ENCODE measurements at regions not wholly inside any gene's neighbourhood (a gene's known extent, or its start where the extent isn't known, plus 50 kb on each side); places are given as distances from the start of the nearest gene placed in this dataset.
A peak's percentile ranks its signal among the peaks of the same experiment; 100 is the strongest.
"Not testable (repeated sequence)": the region's sequence is repeated elsewhere in the genome, so short reads cannot be mapped to it uniquely, and the experiment has no call there.

- Histone ChIP-seq H3K27ac (ENCODE audit: extremely low read depth, low read depth, low read length) (no peak overlapping the region), H3K9me3 (ENCODE audit: control insufficient read depth, insufficient read depth, low read depth, low read length) (no peaks in the 10 kb centered on the region), H3K4me3 (ENCODE audit: low read depth, low read length) (no peak overlapping the region), H3K36me3 (ENCODE audit: control insufficient read depth in 2 of 2, insufficient read depth in 1 of 2, low read length in 2 of 2) (no peaks in the 10 kb centered on the region), H3K4me1 (ENCODE audit: control insufficient read depth, insufficient read depth, low read length) (no peaks in the 10 kb centered on the region)
- POLR2A ChIA-PET = no interaction called here
- CTCF ChIA-PET = no interaction called here
- TF ChIP-seq ZNF777 (tag by site-specific recombination; IDR thresholded peaks at IDR 0.05; ENCODE audit: borderline replicate concordance) (no peak), ZNF558 (tag by site-specific recombination; IDR thresholded peaks at IDR 0.05) (no peak), ZBTB17 (tag by site-specific recombination; IDR thresholded peaks at IDR 0.05) (0 out of 2 replicates have a peak, but pooled peaks have one; percentile 20), ZNF792 (tag by site-specific recombination; IDR thresholded peaks at IDR 0.05) (no peak)
Measured at GRCh38 chr9:88873635-88874034, 117.6 kb upstream of the S1PR3 start.

GRCh38 chr9:88874391-88874790 lies 116.9 kb upstream of the S1PR3 start:
- Histone ChIP-seq H3K27ac (ENCODE audit: extremely low read depth, low read depth, low read length) (no peak overlapping the region), H3K4me3 (ENCODE audit: low read depth, low read length) (no peak overlapping the region), H3K9me3 (ENCODE audit: control insufficient read depth, insufficient read depth, low read depth, low read length) (no peaks in the 10 kb centered on the region), H3K36me3 (ENCODE audit: control insufficient read depth in 2 of 2, insufficient read depth in 1 of 2, low read length in 2 of 2) (no peaks in the 10 kb centered on the region), H3K4me1 (ENCODE audit: control insufficient read depth, insufficient read depth, low read length) (no peaks in the 10 kb centered on the region)
- TF ChIP-seq ZNF184 (tag by site-specific recombination; IDR thresholded peaks at IDR 0.05) (no peak), ZNF302 (tag by site-specific recombination; IDR thresholded peaks at IDR 0.05; ENCODE audit: low read depth) (no peak)
- ChIA-PET CTCF (no interaction called here), POLR2A (no interaction called here)

- H3K4me3 ChIP-seq (ENCODE audit: low read depth, low read length) = no peak overlapping the region
- ChIA-PET POLR2A (no interaction called here), CTCF (no interaction called here)
- no peaks in the 10 kb centered on the region for H3K36me3 ChIP-seq (ENCODE audit: control insufficient read depth in 2 of 2, insufficient read depth in 1 of 2, low read length in 2 of 2)
- TF ChIP-seq ZNF664 (tag by site-specific recombination; IDR thresholded peaks at IDR 0.05) (no peak), ZSCAN18 (tag by site-specific recombination; IDR thresholded peaks at IDR 0.05) (no peak), ZNF394 (tag by site-specific recombination; IDR thresholded peaks at IDR 0.05; ENCODE audit: borderline replicate concordance) (no peak), ZNF335 (tag by site-specific recombination; conservative IDR thresholded peaks at IDR 0.05) (no peak), ZNF202 (tag by site-specific recombination; IDR thresholded peaks at IDR 0.05; ENCODE audit: borderline replicate concordance) (no peak), ZNF341 (tag by site-specific recombination; IDR thresholded peaks at IDR 0.05; ENCODE audit: low read depth) (no peak)
- no peaks in the 10 kb centered on the region for H3K9me3 ChIP-seq (ENCODE audit: control insufficient read depth, insufficient read depth, low read depth, low read length)
- no peak overlapping the region for H3K27ac ChIP-seq (ENCODE audit: extremely low read depth, low read depth, low read length)
- no peaks in the 10 kb centered on the region for H3K4me1 ChIP-seq (ENCODE audit: control insufficient read depth, insufficient read depth, low read length)
Measured at GRCh38 chr9:88875400-88876120, 115.7 kb upstream of the S1PR3 start.

- H3K36me3 ChIP-seq (ENCODE audit: control insufficient read depth in 2 of 2, insufficient read depth in 1 of 2, low read length in 2 of 2) = no peaks in the 10 kb centered on the region
- H3K4me1 ChIP-seq (ENCODE audit: control insufficient read depth, insufficient read depth, low read length) = no peaks in the 10 kb centered on the region
- TF ChIP-seq ZNF514 (tag by site-specific recombination; IDR thresholded peaks at IDR 0.05) (no peak), HOXA7 (CRISPR knock-in tag; IDR thresholded peaks at IDR 0.05; ENCODE audit: borderline replicate concordance) (no peak), ZNF10 (tag by site-specific recombination; IDR thresholded peaks at IDR 0.05) (no peak), ZFP37 (tag by site-specific recombination; IDR thresholded peaks at IDR 0.05) (no peak)
- no peaks in the 10 kb centered on the region for H3K9me3 ChIP-seq (ENCODE audit: control insufficient read depth, insufficient read depth, low read depth, low read length)
- CTCF ChIA-PET = no interaction called here
- H3K27ac ChIP-seq (ENCODE audit: extremely low read depth, low read depth, low read length) = no peak overlapping the region
- no peak overlapping the region for H3K4me3 ChIP-seq (ENCODE audit: low read depth, low read length)
- POLR2A ChIA-PET = no interaction called here
Measured at GRCh38 chr9:88880199-88880598, 111.1 kb upstream of the S1PR3 start.

GRCh38 chr9:88884291-88884690 lies 107.0 kb upstream of the S1PR3 start:
- H3K27ac ChIP-seq (ENCODE audit: extremely low read depth, low read depth, low read length); H3K36me3 ChIP-seq (ENCODE audit: control insufficient read depth in 2 of 2, insufficient read depth in 1 of 2, low read length in 2 of 2); CTCF ChIA-PET; H3K9me3 ChIP-seq (ENCODE audit: control insufficient read depth, insufficient read depth, low read depth, low read length); H3K4me3 ChIP-seq (ENCODE audit: low read depth, low read length); POLR2A ChIA-PET; H3K4me1 ChIP-seq (ENCODE audit: control insufficient read depth, insufficient read depth, low read length): not testable (repeated sequence)

GRCh38 chr9:88886762-88887161 lies 104.5 kb upstream of the S1PR3 start:
- H3K4me3 ChIP-seq (ENCODE audit: low read depth, low read length); POLR2A ChIA-PET; H3K4me1 ChIP-seq (ENCODE audit: control insufficient read depth, insufficient read depth, low read length); H3K36me3 ChIP-seq (ENCODE audit: control insufficient read depth in 2 of 2, insufficient read depth in 1 of 2, low read length in 2 of 2); H3K9me3 ChIP-seq (ENCODE audit: control insufficient read depth, insufficient read depth, low read depth, low read length); CTCF ChIA-PET; H3K27ac ChIP-seq (ENCODE audit: extremely low read depth, low read depth, low read length): not testable (repeated sequence)
